OCI-LY7 (cell line): ENCODE measurements at regions not wholly inside any gene's neighbourhood (a gene's known extent, or its start where the extent isn't known, plus 50 kb on each side); places are given as distances from the start of the nearest gene placed in this dataset.

Experiments
- BruUV-seq: library from RNA; stranded (reverse); fragments of 400-500 nt; replicated peaks from 2 replicates; lab custom pipeline; 2021; lab: Mats Ljungman, UMichigan
- CTCF ChIA-PET: fragments of 300-600 bp; sonication (Branson Sonifier 250); formaldehyde crosslinking; loops from one replicate; lab custom pipeline; 2022; ENCODE audit warnings: antibody characterized with exemption; ENCODE audit not compliant: unreplicated experiment; lab: Charles Lee
- POLR2A ChIA-PET: fragments of 300-600 bp; sonication (Branson Sonifier 250); formaldehyde crosslinking; loops from one replicate; lab custom pipeline; 2022; ENCODE audit warnings: antibody characterized with exemption; lab: Charles Lee
- DNase-seq: peaks from one replicate; pipeline ENCODE4 v3.0.0-alpha.2; 2015; ENCODE audit warnings: low spot score
- H2AFZ ChIP-seq: fragments of 200-600 bp; sonication (generic), shearing (Covaris generic); 2 replicates; pipeline ENCODE4 v1.6.1; 2014; ENCODE audit warnings: mild to moderate bottlenecking, antibody characterized with exemption, low read length, moderate library complexity
- H3K27ac ChIP-seq: fragments of 200-600 bp; sonication (generic); 2 replicates; pipeline ENCODE4 v1.5.1; 2014; ENCODE audit warnings: mixed run types, low read depth, mild to moderate bottlenecking, moderate library complexity, low read length, inconsistent platforms; ENCODE audit not compliant: poor library complexity, severe bottlenecking
- H3K36me3 ChIP-seq: fragments of 200-600 bp; sonication (generic); 2 replicates; pipeline ENCODE4 v1.6.1; 2014; ENCODE audit warnings: mild to moderate bottlenecking, antibody characterized with exemption, low read length, moderate library complexity, mixed read lengths; ENCODE audit not compliant: insufficient read depth
- H3K4me1 ChIP-seq: fragments of 200-600 bp; sonication (generic); 2 replicates; pipeline ENCODE4 v1.5.1; 2014; ENCODE audit warnings: mild to moderate bottlenecking, low read length; ENCODE audit not compliant: insufficient read depth, poor library complexity, severe bottlenecking
- H3K4me2 ChIP-seq: fragments of 200-600 bp; sonication (generic); 2 replicates; pipeline ENCODE4 v1.6.1; 2014; ENCODE audit warnings: mild to moderate bottlenecking, low read length
- H3K4me3 ChIP-seq: fragments of 200-600 bp; sonication (generic); 2 replicates; pipeline ENCODE4 v1.5.1; 2014; ENCODE audit warnings: mild to moderate bottlenecking, low read depth, low read length; ENCODE audit not compliant: poor library complexity, severe bottlenecking
- H3K79me2 ChIP-seq: fragments of 200-600 bp; sonication (generic); 2 replicates; pipeline ENCODE4 v1.6.1; 2016; ENCODE audit warnings: low read depth, mild to moderate bottlenecking, low read length, moderate library complexity, mixed read lengths; ENCODE audit not compliant: insufficient read depth
- H3K9me2 ChIP-seq: fragments of 200-600 bp; sonication (generic); 2 replicates; pipeline ENCODE4 v1.6.1; 2016; ENCODE audit warnings: mild to moderate bottlenecking, low read length, mixed read lengths; ENCODE audit not compliant: insufficient read depth
- H3K9me3 ChIP-seq: fragments of 200-600 bp; sonication (generic); 2 replicates; pipeline ENCODE4 v1.6.1; 2014; ENCODE audit warnings: mild to moderate bottlenecking, mixed run types, low read length, mixed read lengths
- H4K20me1 ChIP-seq: fragments of 200-600 bp; sonication (generic); 2 replicates; pipeline ENCODE4 v1.6.1; 2014; ENCODE audit warnings: mild to moderate bottlenecking, antibody characterized with exemption, low read length, moderate library complexity, mixed read lengths; ENCODE audit not compliant: insufficient read depth
- CTCF ChIP-seq: fragments of 200-600 bp; sonication (generic); conservative IDR thresholded peaks from 2 replicates; pipeline ENCODE4 v1.5.1; 2014; ENCODE audit warnings: mild to moderate bottlenecking, antibody characterized with exemption, low read length, moderate library complexity, mixed read lengths
- EZH2phosphoT487 ChIP-seq: fragments of 200-600 bp; sonication (generic); IDR thresholded peaks from 2 replicates; pipeline ENCODE4 v1.6.1; 2018; ENCODE audit warnings: low read depth, borderline replicate concordance, mild to moderate bottlenecking, mixed run types, antibody characterized with exemption, low read length, moderate library complexity, mixed read lengths
- intact Hi-C: fragments of 100-400 bp; cut with micrococcal nuclease; formaldehyde crosslinking; loops from one replicate; pipeline ENCODE4 v1.10.0; 2022; ENCODE audit not compliant: unreplicated experiment

- ChIA-PET CTCF (no interaction called here), POLR2A (interaction anchor here (0.6 kb wide), 1 partner anchor 1363 kb away, joined by 4 read pairs; no protein-coding TSS in a partner anchor)
- Histone ChIP-seq H3K36me3 (no peaks in the 10 kb centered on the region), H3K4me1 (no peaks in the 10 kb centered on the region), H4K20me1 (no peaks in the 10 kb centered on the region), H3K9me2 (no peaks in the 10 kb centered on the region), H3K79me2 (no peaks in the 10 kb centered on the region), H3K27ac (no peak overlapping the region), H3K9me3 (no peaks in the 10 kb centered on the region), H3K4me2 (no peak overlapping the region), H3K4me3 (no peak overlapping the region), H2AFZ (no peak overlapping the region)
- intact Hi-C loops = no loop called here
- no TSS peak for BruUV-seq
- TF ChIP-seq EZH2phosphoT487 (no peak), CTCF (no peak)
- no peak for DNase-seq
Observed at GRCh38 chr3:30982416-30983075, 88.1 kb upstream of the GADL1 start.

- no peaks in the 10 kb centered on the region for H3K79me2 ChIP-seq
- 0 out of 2 replicates have a peak overlapping the region, but pooled peaks have one; percentile 30 for H2AFZ ChIP-seq
Observed at GRCh38 chr3:30984855-30985749, 90.6 kb upstream of the GADL1 start.

More at GRCh38 chr3:30984855-30985749, 90.6 kb upstream of the GADL1 start:
- ChIA-PET CTCF (no interaction called here), POLR2A (no interaction called here)
- H3K27ac ChIP-seq = no peak overlapping the region
- no peaks in the 10 kb centered on the region for H4K20me1 ChIP-seq
- intact Hi-C loops = no loop called here
- no peaks in the 10 kb centered on the region for H3K9me3 ChIP-seq
- peak overlapping the region; percentile 2; the same call in 1 of the 2 replicates for H3K4me2 ChIP-seq
- H3K4me3 ChIP-seq = no peak overlapping the region
- no peaks in the 10 kb centered on the region for H3K4me1 ChIP-seq
- H3K9me2 ChIP-seq = no peaks in the 10 kb centered on the region
- no TSS peak for BruUV-seq
- DNase-seq = no peak
- no peaks in the 10 kb centered on the region for H3K36me3 ChIP-seq
- no peak for TF ChIP-seq CTCF
- TF ChIP-seq EZH2phosphoT487 = no peak
